KG1 (cell line): ENCODE measurements at regions not wholly inside any gene's neighbourhood (a gene's known extent, or its start where the extent isn't known, plus 50 kb on each side); places are given as distances from the start of the nearest gene placed in this dataset.

Source experiments
- DNase-seq: peaks from one replicate; lab custom pipeline; 2025; lab: John Stamatoyannopoulos, UW

- no peak for DNase-seq
Measured at GRCh38 chr1:188432427-188432826, 1603.7 kb downstream of the PLA2G4A start.

- DNase-seq = no peak
Measured at GRCh38 chr1:188433425-188433824, 1604.7 kb downstream of the PLA2G4A start.

DNA sequence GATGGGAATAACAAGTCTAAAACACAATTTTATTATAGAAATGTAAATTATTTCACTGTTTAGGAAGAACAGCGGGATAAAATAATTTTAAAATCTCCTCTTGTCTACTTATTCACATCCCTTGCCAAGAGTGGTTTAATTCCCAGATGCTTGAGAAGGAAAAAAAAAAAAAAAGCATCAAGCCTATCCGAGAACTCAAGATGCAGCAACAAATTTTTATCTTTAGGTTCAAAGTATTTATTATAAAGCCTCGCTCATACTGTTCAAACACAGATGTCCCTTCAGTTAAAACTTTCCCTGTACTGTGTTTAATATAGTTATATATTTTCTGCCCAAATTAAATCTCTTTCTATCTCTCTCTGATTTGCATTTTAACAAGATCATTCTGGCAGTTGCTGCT is 1615.8 kb downstream of the PLA2G4A start:
- DNase-seq = no peak

DNA sequence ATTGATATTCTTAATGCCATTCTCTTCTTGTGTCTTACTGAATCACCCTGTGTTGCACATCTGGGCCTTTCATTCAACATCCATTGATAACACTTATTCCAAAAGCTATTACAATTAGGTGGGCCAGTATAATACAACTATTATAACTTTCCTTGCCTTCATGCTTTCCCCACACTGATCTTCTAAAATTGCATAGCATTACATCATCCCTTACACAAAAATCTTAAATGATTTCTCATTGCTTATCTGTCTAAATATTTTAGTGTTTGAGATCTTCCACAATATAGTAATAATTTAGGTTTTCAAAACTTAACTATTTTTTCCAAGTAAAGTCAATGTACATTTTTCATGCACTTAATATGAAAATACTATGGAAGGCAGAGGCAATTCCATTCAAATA is 1634.1 kb downstream of the PLA2G4A start:
- DNase-seq = no peak

DNA sequence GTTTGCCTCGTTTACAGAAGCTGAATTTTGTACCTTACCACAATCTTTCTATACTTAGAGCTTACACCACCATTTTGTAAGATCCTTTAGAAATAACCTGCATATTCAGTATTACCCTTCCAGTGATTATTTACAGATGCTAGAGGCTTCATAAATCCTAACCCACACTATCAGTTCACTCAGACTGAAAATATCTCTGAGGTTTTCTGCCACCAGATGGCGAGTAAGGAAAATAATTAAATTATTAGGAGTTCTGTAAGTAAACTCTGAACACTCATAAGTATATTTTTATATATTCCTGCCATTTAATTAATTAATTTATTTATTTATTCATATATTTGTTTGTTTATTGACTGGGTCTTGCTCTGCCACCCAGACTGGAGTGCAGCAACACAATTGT is 1635.2 kb downstream of the PLA2G4A start:
- no peak for DNase-seq

DNA sequence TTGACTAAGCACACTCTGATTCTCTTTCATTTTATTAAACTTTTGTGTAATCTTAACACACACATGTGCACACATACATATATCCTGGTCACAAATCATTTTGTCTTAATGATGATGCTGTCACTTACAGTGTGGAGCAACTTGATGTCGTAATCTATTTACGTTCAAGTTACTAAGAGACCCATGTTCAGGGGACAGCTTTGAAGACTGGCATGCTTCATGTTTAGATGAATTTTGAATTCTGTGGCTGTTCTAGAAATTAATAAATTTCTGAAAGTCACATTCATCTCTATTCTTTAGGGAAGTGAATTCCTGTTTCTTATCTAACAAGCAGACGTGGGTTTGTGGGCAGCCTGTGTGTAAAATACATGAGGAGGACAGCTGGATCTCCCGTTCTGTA is 1637.8 kb downstream of the PLA2G4A start:
- DNase-seq = no peak

- no peak for DNase-seq
Measured at GRCh38 chr1:188476606-188477005, 1647.9 kb downstream of the PLA2G4A start.

DNA sequence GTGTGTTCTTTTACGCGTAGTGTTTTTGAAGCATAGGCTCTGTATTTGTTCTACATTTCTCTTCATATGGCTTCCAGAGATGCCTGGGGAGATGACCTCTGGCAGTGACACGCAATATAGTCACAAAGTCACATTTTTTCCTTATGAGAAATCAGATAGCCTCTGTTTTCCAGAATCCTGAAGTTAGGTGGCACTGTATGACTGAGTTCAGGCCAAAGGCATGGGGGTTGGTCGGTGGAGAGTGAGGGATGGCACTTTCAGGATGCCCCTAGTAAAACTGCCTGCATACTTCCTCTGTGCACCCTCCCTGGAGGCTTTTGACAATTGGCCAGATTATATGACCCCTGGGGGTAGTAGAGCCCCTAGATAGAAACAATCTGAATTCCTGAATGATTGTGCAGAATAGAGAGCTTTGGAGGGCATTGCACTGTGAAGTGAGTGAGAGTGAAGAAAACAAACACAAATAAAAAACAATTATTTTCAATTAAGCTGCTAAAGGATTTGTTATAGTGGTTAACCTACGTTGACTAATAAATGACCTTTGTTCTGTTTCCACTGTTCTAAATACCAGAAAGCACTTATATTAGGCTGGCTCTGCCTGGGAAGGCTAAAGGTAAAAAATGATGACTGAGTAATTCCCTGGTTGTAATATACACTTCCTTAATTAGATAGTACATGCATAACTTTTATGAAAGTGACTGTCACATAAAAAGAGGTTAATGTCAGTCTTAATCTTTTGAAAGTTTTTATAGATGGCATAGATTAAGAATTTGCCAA is 1660.8 kb downstream of the PLA2G4A start:
- DNase-seq = no peak

DNA sequence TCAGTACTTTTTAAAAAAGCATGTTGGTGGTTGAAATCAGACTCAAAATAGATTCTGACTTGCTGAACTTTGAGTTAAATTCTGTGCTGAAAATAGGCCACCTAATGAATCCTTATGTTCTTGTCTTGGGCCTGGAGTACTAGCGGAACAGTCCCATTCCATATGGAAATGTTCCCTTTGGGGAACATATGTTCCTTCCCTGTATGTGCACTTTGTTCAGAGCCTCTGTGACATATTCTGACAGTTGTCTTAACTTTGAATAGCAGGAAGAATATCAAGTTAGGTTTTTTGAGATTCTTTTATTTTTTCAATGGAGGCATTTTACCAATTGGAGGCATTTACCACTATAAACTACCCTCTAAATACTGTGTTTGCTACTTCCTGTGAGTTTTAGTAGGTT is 1667.8 kb downstream of the PLA2G4A start:
- DNase-seq = no peak

- DNase-seq = no peak
Measured at GRCh38 chr1:188497020-188497419, 1668.3 kb downstream of the PLA2G4A start.

DNA sequence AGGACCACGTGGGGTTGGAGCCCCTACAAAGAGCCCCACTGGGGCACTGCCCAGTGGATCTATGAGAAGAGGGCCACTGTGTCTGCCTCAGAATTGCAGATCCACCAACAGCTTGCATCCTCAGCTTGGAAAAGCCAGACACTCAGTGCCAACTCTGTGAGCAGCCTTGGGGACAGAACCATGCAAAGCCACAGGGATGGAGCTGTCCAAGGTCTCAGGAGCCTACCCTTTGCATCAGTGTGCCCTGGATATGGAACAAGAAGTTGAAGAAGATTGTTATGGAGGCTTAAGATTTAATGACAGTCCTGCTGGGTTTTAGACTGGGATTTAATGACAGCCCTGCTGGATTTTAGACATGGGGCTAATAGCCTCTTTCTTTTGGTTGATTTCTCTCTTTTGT is 1670.9 kb downstream of the PLA2G4A start:
- no peak for DNase-seq

- no peak for DNase-seq
Measured at GRCh38 chr1:188514917-188515316, 1686.2 kb downstream of the PLA2G4A start.

- DNase-seq = no peak
Measured at GRCh38 chr1:188517139-188517538, 1688.4 kb downstream of the PLA2G4A start.

DNA sequence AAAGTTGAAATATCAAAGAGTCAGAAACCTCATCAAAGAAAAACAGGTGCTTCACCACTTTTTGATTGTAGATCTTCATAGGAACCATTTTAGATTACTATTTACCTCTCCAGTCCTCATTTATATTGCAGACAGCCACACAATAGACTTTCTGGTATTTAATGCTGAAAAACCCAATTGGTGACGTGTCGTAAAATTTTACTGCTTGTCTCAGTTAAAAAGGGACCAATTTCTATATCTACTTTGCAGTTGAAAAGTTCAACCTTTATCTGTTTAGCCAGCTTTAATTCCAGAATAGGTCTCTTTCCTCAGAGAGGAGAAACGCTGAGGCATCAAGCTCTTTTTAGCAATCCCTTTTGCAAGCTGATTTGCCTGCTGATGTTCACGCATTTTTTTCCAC is 1722.4 kb downstream of the PLA2G4A start:
- no peak for DNase-seq

DNA sequence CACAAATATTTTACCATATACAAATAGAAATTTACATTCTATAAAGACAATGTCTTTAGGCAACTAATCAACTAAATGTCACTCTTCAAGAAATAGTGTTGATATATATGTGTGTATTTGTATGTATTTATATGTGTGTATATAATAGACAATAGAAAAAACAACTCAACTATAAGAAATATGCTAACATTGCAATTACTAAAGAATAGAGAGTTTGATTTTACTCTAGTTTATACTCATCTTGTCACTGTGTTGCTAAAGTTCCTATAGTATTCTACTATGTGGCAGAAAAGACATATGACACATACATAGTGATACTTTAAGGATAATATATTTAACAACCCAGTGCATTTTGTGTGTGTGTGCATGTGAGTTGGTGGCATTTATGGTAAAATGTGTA is 1728.3 kb downstream of the PLA2G4A start:
- DNase-seq = no peak

- no peak for DNase-seq
Measured at GRCh38 chr1:188582911-188583532, 1754.3 kb downstream of the PLA2G4A start.

DNA sequence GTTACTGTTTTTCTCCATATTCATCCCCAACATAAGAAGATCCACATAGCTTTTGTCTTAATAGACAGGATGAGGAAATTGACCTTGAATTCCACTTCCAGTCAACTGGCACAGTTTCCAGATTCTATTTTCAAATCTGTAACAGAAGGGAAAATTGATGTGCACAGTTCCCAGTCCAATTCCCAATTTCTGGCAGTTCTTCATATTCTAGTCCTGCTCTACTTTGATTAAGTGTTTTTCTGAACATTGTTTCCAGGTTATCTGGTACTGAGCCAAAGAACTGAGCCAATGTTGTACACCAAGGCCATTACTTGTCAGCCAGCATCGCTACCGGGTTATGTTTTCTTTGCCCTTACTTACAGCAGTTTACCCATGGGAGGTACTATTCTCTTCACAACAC is 1755.4 kb downstream of the PLA2G4A start:
- DNase-seq = no peak

DNA sequence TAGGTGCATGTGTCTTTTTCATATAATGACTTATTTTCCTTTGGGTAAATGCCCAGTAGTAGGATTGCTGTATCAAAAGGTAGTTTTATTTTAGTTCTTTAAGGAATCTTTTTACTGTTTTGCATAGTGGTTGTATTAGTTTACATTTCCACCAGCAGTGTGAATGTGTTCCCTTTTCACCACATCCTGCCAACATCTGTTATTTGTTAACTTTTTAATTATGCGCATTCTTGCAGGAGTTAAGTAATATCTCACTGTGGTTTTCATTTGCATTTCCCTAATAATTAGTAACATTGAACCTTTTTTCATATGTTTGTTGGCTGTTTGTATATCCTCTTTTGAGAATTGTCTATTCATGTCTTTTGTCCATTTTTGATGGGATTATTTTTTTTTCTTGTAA is 1761.9 kb downstream of the PLA2G4A start:
- no peak for DNase-seq

GRCh38 chr1:188594542-188595235 is 1765.9 kb downstream of the PLA2G4A start:
- no peak for DNase-seq

DNA sequence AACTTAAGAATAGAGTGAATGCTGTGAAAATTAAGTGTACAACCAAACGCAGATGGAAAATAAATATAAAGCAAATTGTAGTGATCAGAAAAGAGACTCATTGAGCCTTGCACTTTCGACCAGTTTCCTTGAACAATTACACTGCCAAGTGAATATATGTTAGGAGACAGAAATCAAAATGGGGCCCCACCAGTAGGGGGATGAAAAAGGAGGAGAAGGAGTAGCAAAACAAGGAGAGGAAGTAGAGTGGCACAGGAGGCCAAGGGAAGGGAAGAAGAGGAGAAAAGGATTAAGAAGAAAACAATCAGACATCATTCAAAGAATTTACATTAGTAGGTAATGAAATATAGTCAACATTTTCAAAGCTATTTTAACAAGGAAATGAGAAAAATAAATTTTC is 1770.6 kb downstream of the PLA2G4A start:
- no peak for DNase-seq

DNA sequence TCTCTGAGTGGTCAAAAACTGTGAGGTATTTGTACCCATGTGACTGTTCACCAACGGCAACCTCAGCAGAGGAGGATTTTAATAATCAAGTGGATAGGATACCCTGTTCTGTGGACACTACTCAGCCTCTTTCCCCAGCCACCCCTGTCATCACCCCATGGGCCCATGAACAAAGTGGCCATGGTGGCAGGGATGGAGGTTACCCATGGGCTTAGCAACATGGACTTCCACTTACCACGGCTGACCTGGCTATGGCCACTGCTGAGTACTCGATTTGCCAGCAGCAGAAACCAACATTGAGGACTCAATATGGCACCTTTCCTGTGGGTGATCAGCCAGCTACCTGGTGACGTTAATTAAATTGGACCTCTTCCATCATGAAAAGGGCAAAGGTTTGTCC is 1782.7 kb downstream of the PLA2G4A start:
- no peak for DNase-seq

- DNase-seq = no peak
Measured at GRCh38 chr1:188615321-188615720, 1786.6 kb downstream of the PLA2G4A start.

DNA sequence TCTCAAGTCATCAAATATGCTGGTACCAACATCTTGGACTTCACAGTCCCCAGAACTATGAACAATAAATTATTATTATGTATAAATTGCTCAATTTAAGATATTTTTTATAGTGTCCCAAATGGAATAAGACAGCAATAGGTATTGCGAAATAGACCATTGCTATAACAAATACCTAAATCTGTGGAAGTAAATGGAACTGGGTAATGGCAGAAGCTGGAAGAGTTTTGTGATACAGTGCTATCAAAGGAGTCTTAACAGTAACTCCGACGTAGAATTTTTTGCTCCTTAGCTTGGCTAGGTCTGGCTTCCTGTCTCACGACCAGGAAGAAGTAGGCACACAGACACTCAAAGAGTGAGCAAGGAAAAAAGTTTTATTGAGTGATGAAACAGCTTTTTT is 1791.5 kb downstream of the PLA2G4A start:
- DNase-seq = no peak
